ENCODE measurements at regions not wholly inside any gene's neighbourhood (a gene's known extent, or its start where the extent isn't known, plus 50 kb on each side); places are given as distances from the start of the nearest gene placed in this dataset.
A peak's percentile ranks its signal among the peaks of the same experiment; 100 is the strongest.

GRCh38 chr4:181949704-181950312 lies 293.4 kb upstream of the TENM3 start:
- Histone ChIP-seq H4K20me1 (ENCODE audit: insufficient read depth, low read length) (no peaks in the 10 kb centered on the region), H3K36me3 (replicated peaks in 1 of 2; ENCODE audit: control insufficient read depth in 1 of 2, insufficient read depth in 2 of 2, low read length in 2 of 2) (no peaks in the 10 kb centered on the region), H3K4me3 (replicated peaks in 1 of 3; ENCODE audit: insufficient read depth in 1 of 3, low read depth in 2 of 3, low read length in 3 of 3) (no peak overlapping the region), H3K27me3 (ENCODE audit: control insufficient read depth in 1 of 2, insufficient read depth in 2 of 2, low read length in 2 of 2) (no peaks in the 10 kb centered on the region), H3K4me1 (ENCODE audit: insufficient read depth, low read length) (no peaks in the 10 kb centered on the region), H3K4me2 (ENCODE audit: low read depth, low read length) (no peak overlapping the region), H3K9ac (ENCODE audit: insufficient read depth, low read depth, low read length) (no peak overlapping the region), H3K79me2 (ENCODE audit: insufficient read depth, low read length) (no peaks in the 10 kb centered on the region), H3K9me3 (ENCODE audit: low read length) (no peaks in the 10 kb centered on the region), H3K27ac (ENCODE audit: extremely low read length, insufficient read depth, low read length) (no peak overlapping the region), H2AFZ (ENCODE audit: low read length) (no peak overlapping the region)
- FAIRE-seq (no peak), ATAC-seq (no peak), DNase-seq (ENCODE audit: low spot score) (no peak)
- 12% methylated on average over 6 of the region's 6 CpGs for WGBS (ENCODE audit: low lambda C conversion rate)
- in situ Hi-C loops (cut with HindIII; ENCODE audit: extremely low pct_ligation_motif_present, low pct_unique_long_range_greater_than_20kb) (no loop called here), intact Hi-C loops (cut with micrococcal nuclease; ENCODE audit: unreplicated experiment) (no loop called here)
- no TSS peak for BruUV-seq (replicated peaks)
- no peak for TF ChIP-seq U2AF2 (IDR thresholded peaks at IDR 0.05; ENCODE audit: low read depth, low read length)
- ChIA-PET CTCF (ENCODE audit: low intra/inter-chr PET ratio, low total read pairs) (no interaction called here), POLR2A (no interaction called here)

GRCh38 chr4:181950372-181951127 lies 292.7 kb upstream of the TENM3 start:
- Histone ChIP-seq H3K4me1 (ENCODE audit: insufficient read depth, low read length) (no peaks in the 10 kb centered on the region), H3K9me3 (ENCODE audit: low read length) (no peaks in the 10 kb centered on the region), H3K27ac (ENCODE audit: extremely low read length, insufficient read depth, low read length) (no peak overlapping the region), H4K20me1 (ENCODE audit: insufficient read depth, low read length) (no peaks in the 10 kb centered on the region), H3K4me3 (replicated peaks in 1 of 3; ENCODE audit: insufficient read depth in 1 of 3, low read depth in 2 of 3, low read length in 3 of 3) (no peak overlapping the region), H3K27me3 (ENCODE audit: control insufficient read depth in 1 of 2, insufficient read depth in 2 of 2, low read length in 2 of 2) (no peaks in the 10 kb centered on the region), H3K9ac (ENCODE audit: insufficient read depth, low read depth, low read length) (no peak overlapping the region), H3K4me2 (ENCODE audit: low read depth, low read length) (no peak overlapping the region), H3K36me3 (replicated peaks in 1 of 2; ENCODE audit: control insufficient read depth in 1 of 2, insufficient read depth in 2 of 2, low read length in 2 of 2) (no peaks in the 10 kb centered on the region), H3K79me2 (ENCODE audit: insufficient read depth, low read length) (no peaks in the 10 kb centered on the region), H2AFZ (ENCODE audit: low read length) (no peak overlapping the region)
- WGBS (ENCODE audit: low lambda C conversion rate): 36% methylated on average over 6 of the region's 6 CpGs
- BruUV-seq (replicated peaks): no TSS peak
- POLR2A ChIA-PET: no interaction called here
- ATAC-seq (no peak), DNase-seq (ENCODE audit: low spot score) (no peak), FAIRE-seq (no peak)
- in situ Hi-C loops (cut with HindIII; ENCODE audit: extremely low pct_ligation_motif_present, low pct_unique_long_range_greater_than_20kb): no loop called here
- TF ChIP-seq MIER2 (CRISPR knock-in tag; IDR thresholded peaks at IDR 0.05) (0 out of 2 replicates have a peak, but pooled peaks have one; percentile 32), REST (IDR thresholded peaks at IDR 0.05; ENCODE audit: borderline replicate concordance in 1 of 2, low read depth in 1 of 2, low read length in 2 of 2) (peak; percentile 15 to 88), DMAP1 (CRISPR knock-in tag; IDR thresholded peaks at IDR 0.05) (no peak)
- CTCF ChIA-PET (ENCODE audit: low intra/inter-chr PET ratio, low total read pairs): no interaction called here
- intact Hi-C loops (cut with micrococcal nuclease; ENCODE audit: unreplicated experiment): no loop called here

All from HepG2 (cell line).